ENCODE measurements at regions not wholly inside any gene's neighbourhood (a gene's known extent, or its start where the extent isn't known, plus 50 kb on each side); places are given as distances from the start of the nearest gene placed in this dataset.

DNA sequence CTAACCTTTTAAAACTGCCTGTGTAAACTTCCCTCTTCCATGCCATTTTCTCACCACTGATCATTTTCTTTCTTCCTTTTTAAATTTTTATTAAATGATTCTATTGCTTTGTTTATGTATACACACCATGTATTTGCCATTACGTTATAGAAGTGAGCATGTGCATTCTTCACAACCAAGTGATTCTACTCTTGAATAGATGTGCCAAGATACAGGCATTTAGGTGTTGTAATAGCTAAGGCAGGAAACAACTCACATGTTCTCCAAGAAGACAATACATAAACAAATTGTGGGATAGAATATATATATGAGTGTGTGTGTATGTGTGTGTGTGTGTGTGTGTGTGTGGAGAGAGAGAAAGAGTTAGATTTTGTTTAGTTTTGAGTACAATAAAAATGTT lies 202.6 kb upstream of the SEMA3E start:
- Histone ChIP-seq H3K4me1 (replicated peaks in 1 of 4; ENCODE audit: control insufficient read depth in 3 of 4, insufficient read depth in 4 of 4, low read length in 3 of 4) (peaks cover 0 to 4% (median 0%) of the 10 kb centered on the region in 4 experiments; a peak in 3 of 7 replicates), H3K9ac (replicated peaks in 1 of 4; ENCODE audit: extremely low read depth in 1 of 4, low read depth in 3 of 4, low read length in 3 of 4) (no peak overlapping the region), H4K8ac (ENCODE audit: extremely low read depth, insufficient read depth, low read length) (no peak overlapping the region), H3K4me2 (ENCODE audit: insufficient read depth in 1 of 2, low read depth in 2 of 2, low read length in 2 of 2) (no peak overlapping the region), H2BK20ac (ENCODE audit: low read length) (no peak overlapping the region), H2BK120ac (replicated peaks; ENCODE audit: low read depth, low read length) (no peak overlapping the region), H4K5ac (ENCODE audit: insufficient read length, low read depth, low read length) (no peak overlapping the region), H3K23me2 (ENCODE audit: low read depth, low read length) (no peaks in the 10 kb centered on the region), H3K27me3 (replicated peaks in 1 of 4; ENCODE audit: control insufficient read depth in 3 of 4, extremely low read depth in 1 of 4, insufficient read depth in 3 of 4, low read length in 3 of 4) (no peaks in the 10 kb centered on the region), H3K27ac (ENCODE audit: low read depth, low read length) (no peak overlapping the region), H3K18ac (ENCODE audit: extremely low read depth, low read length) (no peak overlapping the region), H3K9me3 (ENCODE audit: insufficient read depth in 2 of 2, low read depth in 1 of 2, low read length in 1 of 2) (no peaks in the 10 kb centered on the region), H2BK15ac (ENCODE audit: low read length) (no peak overlapping the region), H3K36me3 (ENCODE audit: control insufficient read depth in 2 of 4, insufficient read depth in 4 of 4, low read length in 3 of 4) (no peaks in the 10 kb centered on the region; a peak in 1 of 8 replicates), H2BK12ac (ENCODE audit: low read depth, low read length) (no peak overlapping the region), H3K4me3 (ENCODE audit: extremely low read depth in 1 of 4, insufficient read depth in 2 of 4, low read depth in 3 of 4, low read length in 4 of 4) (no peak overlapping the region), H3K14ac (ENCODE audit: insufficient read length) (no peak overlapping the region), H4K91ac (replicated peaks; ENCODE audit: insufficient read length, low read length) (no peak overlapping the region), H2AK5ac (ENCODE audit: low read depth, low read length) (no peak overlapping the region), H3K23ac (ENCODE audit: insufficient read length) (no peak overlapping the region), H4K20me1 (replicated peaks in 1 of 2; ENCODE audit: control insufficient read depth in 1 of 2, insufficient read depth in 2 of 2, low read length in 2 of 2) (no peaks in the 10 kb centered on the region), H3K79me2 (ENCODE audit: control insufficient read depth in 1 of 2, insufficient read depth in 2 of 2, low read length in 2 of 2) (no peaks in the 10 kb centered on the region), H3K4ac (replicated peaks; ENCODE audit: insufficient read length, low read depth, low read length) (no peak overlapping the region), H3K79me1 (ENCODE audit: low read depth, low read length) (no peaks in the 10 kb centered on the region), H3K56ac (replicated peaks; ENCODE audit: insufficient read length, low read depth, low read length) (no peak overlapping the region), H2AFZ (ENCODE audit: low read length) (no peak overlapping the region), H2BK5ac (ENCODE audit: low read depth, low read length) (no peak overlapping the region)
- DNase-seq (ENCODE audit: low read depth in 1 of 2, low spot score in 2 of 2): no peak
- whole genome bisulfite sequencing, 2 experiments (ENCODE audit: extremely low coverage in 1 of 2, insufficient coverage in 1 of 2, insufficient read length in 1 of 2, insufficient replicate concordance in 2 of 2, low coverage in 1 of 2, low lambda C conversion rate in 2 of 2, missing lambda C conversion rate in 1 of 2): 96% methylated on average over 1 of the region's 1 CpG; no CpG with 5 or more reads in 1 of the 2 experiments
- ChIA-PET POLR2A (ENCODE audit: partially characterized antibody) (no interaction called here), CTCF (ENCODE audit: partially characterized antibody) (interaction anchor here (1.4 kb wide), 1 partner anchor 10 kb away, joined by 4 read pairs; no protein-coding TSS in a partner anchor)
- TF ChIP-seq, protein P1, sequence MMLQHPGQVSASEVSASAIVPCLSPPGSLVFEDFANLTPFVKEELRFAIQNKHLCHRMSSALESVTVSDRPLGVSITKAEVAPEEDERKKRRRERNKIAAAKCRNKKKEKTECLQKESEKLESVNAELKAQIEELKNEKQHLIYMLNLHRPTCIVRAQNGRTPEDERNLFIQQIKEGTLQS (IDR thresholded peaks at IDR 0.05; ENCODE audit: insufficient read depth, low read depth, low read length): no peak
- TF ChIP-seq CBX5 (IDR thresholded peaks at IDR 0.05; ENCODE audit: low read depth, low read length) (no peak), E2F6 (IDR thresholded peaks at IDR 0.05) (no peak), ZNF274 (IDR thresholded peaks at IDR 0.05; ENCODE audit: borderline replicate concordance, extremely low read depth, low read length) (no peak), TEAD4 (IDR thresholded peaks at IDR 0.05; ENCODE audit: low read depth, low read length) (no peak)
- no peak for FAIRE-seq

Data from H1 (cell line).